Effector CD8-positive, alpha-beta T cell (primary cell): ENCODE measurements at regions not wholly inside any gene's neighbourhood (a gene's known extent, or its start where the extent isn't known, plus 50 kb on each side); places are given as distances from the start of the nearest gene placed in this dataset.

Experiments used
- DNase-seq: peaks from one replicate; lab custom pipeline; 2025; lab: John Stamatoyannopoulos, UW

DNA sequence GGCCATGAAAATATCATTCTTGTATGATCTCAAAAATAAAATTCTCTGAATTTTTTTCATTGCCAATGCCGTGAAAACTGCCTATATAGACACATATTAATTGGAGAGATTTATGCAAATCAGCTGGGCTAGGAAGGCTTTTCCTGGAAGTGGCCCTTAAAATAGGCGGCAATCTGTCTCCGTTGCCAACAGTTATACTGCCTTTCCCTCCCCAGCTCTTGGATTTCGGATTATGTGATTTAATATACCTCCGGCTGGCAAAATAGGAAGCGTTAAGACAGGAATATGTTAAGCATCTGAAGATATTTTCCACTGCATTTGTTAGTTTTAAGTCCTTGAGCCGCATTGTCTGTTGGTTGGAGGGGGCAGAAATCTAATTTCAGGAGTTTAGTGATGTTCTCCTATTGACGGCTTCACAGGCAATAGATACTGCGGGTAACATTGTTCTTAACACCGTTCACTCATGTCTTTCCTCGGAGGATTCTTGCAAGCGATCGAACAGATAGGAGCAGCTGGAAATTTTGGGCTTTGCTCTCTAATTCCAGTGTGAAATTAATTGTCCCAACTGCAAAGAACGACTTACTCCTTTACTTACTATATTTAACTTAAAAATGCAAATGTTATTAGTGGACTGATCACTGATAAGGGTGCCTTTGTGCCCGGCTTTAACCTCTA is 113.3 kb downstream of the LINC00237 start:
- no peak for DNase-seq

DNA sequence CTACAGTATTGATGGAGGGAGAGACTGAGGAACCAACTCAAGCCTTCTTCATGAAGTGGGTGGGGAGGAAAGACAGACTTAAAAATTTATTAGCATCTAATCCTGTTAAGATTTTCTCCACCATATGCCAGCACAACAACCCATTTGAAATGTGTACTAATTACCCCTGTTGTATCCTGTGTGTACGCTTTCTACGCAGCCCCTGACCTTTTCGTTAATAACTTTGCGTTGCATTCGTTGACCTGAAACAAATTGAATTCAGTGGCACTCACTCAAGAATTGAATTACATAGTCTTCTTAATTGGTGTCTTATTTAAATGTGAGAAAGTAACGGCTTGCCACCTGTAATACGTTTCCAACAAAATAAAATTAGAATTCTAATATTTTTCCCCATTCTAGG is 113.9 kb downstream of the LINC00237 start:
- no peak for DNase-seq

DNA sequence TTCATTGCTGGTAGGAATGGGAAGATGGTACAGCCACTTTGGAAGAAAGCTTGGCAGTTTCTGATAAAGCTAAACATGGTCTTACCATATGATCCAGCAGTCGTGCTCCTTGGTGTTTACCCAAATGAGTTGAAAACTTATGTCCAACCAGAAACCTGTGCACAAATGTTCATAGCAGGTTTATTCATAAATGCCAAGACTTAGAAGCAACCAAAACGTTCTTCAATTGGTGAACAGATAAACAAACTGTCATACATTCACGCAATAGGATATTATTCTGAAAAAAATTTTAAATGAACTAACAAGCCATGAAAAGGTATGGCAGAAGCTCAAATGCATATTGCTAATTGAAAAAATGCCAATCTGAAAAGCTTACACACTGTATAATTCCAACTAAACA is 117.1 kb downstream of the LINC00237 start:
- no peak for DNase-seq

DNA sequence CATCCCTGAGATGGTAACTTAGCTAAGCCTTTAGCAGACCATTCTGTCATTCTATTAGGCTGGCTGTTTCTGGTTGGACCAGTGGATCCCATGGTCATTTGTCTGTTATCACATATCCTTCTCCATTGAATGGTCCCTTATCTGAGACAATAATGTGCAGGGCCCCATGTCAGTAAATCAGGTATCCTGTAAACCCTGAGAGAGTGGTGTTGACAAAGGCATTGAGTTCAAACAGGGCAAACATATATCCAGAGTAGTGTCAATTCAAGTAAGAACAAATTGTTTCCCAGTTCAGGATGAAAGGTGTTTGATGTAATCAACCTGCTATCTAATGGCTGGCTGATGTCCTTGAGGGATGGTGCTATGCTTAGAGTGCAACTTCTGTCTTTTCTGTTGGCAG is 126.2 kb downstream of the LINC00237 start:
- no peak for DNase-seq

DNA sequence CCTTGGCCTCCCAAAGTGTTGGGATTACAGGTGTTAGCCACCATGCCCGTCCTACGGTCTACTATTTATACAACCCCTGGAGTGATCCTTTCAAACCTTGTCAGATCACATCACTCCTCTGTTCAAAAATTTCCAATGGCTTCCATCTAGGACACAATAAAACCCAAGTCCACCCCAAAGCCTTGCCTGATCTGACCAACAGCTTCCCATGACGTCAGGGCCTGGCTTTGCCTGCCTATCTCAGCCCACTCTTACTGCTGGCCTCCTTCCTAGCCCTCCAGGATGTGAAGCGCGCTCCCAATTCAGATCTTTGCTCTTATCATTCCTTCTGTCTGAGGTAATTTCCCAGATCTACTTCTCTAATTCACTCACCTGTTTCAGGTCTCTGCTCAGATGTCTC is 128.4 kb downstream of the LINC00237 start:
- DNase-seq: no peak

DNA sequence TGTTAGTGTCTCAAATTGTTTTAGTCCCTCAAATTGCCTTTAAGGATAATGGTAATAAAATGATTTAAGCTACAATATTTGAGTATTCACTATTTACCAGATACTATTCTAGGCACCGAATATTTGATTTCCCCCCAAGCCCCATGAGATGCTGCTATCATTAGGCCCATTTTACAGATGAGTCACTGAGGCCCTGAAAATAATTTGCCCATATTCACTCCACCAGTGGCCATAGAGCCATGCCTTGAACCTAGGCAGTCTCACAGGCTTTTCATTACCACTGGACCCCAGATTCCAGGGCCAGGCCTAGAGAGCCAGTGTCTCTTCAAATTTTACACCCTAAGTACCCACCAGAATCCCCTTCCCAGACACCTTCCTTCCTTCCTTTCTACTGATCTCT is 133.7 kb downstream of the LINC00237 start:
- no peak for DNase-seq

GRCh38 chr20:20971810-20972209 is 134.3 kb downstream of the LINC00237 start:
- DNase-seq: no peak

GRCh38 chr20:20970841-20971240 is 135.3 kb downstream of the LINC00237 start:
- no peak for DNase-seq

- DNase-seq: no peak
Measured at GRCh38 chr20:20969701-20970280, 136.4 kb downstream of the LINC00237 start.

DNA sequence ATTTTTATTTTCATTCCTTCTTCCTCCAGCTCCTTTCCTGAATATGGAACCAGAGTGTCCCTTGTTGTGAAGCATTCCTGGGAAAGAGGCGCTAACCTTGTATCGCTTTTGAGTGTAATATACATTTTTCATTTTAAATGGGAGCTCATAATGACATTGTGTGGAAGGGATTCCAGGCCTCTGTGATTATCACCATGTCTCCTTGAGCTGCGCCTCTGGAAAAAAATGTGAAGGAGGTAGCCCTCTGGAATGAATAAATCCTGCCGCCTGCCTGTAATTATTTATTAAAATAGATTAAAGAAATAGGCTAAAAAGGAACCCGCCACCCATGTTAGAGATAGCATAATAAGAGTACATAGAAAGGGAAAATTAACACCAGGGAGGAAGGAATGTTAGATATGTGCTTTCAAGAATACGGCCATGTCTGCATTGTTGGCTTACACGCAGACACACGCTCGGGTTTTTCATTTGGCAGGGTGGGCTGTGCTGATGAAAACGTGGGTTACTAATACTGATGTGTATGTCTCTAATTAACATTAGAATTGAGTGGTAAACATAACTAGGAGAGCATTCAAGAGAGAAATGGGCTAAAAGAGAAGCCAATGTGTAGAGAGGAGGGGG is 138.5 kb downstream of the LINC00237 start:
- DNase-seq: no peak

GRCh38 chr20:20966171-20966570 is 140.0 kb downstream of the LINC00237 start:
- no peak for DNase-seq

GRCh38 chr20:20959031-20959755 is 147.0 kb downstream of the LINC00237 start:
- no peak for DNase-seq

- no peak for DNase-seq
Measured at GRCh38 chr20:20956513-20956931, 149.6 kb downstream of the LINC00237 start.

DNA sequence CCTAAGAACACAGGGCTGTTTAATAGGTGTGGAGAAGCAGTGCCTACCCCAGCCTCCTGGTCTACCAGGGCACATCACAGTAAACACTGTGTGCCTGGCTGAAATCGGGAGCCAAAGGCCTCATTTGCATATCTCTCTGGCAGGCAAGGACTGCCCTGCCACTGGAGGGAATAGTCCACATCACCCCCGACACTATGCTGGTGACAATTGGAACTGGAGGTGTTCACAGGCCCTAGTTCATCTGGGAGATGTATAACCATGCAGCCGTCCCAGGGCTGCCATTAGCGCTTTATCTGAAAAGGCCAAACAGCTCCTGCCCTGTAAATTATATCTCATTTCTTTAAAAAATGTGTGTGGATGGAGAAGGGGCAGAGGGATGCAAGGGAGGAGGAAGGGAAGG is 150.3 kb downstream of the LINC00237 start:
- DNase-seq: no peak

- DNase-seq: no peak
Measured at GRCh38 chr20:20953738-20954618, 152.2 kb downstream of the LINC00237 start.

DNA sequence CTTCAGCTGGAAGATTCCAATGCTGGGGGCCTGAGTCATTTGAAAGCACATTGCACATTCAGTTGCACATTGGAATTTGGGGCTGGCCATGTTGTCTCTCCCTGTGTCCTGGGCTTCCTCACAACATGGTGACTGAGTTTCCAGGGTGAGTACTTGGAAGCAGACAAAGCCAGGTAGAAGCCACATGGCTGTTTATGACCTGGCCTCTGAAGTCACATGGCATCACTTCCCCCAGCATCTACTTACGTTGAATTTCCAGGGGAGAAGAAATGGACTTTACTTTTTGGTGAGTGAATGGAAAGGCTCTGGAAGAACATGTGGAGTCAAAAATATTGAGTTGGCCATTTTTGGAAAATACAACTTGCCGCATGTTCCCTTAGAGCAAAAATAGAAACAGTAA is 155.5 kb downstream of the LINC00237 start:
- no peak for DNase-seq

- DNase-seq: no peak
Measured at GRCh38 chr20:20946122-20946759, 159.9 kb downstream of the LINC00237 start.

DNA sequence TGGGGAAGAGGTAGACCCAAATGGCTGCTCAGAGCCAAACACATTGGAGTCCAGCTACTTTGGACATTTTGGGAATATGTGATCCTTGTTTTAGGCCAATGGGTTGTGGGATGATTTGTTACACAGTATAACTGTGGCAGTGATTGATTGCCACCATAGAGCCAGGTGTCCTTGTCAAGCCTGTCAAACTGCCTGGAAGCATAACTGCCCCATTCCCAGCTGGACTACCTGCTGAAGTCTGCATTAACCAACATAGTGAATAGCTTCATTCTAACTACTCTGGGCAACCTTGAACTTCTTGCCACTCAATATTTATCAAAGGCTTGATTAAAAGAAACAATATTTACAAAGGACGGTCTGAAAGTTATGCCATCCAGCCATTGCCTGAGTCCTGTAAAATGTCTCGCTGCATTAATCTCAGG is 164.7 kb downstream of the LINC00237 start:
- no peak for DNase-seq

GRCh38 chr20:20939006-20939405 is 167.2 kb downstream of the LINC00237 start:
- no peak for DNase-seq

GRCh38 chr20:20938599-20938998 is 167.6 kb downstream of the LINC00237 start:
- no peak for DNase-seq

- no peak for DNase-seq
Measured at GRCh38 chr20:20938131-20938530, 168.0 kb downstream of the LINC00237 start.
